ENCODE measurements at regions not wholly inside any gene's neighbourhood (a gene's known extent, or its start where the extent isn't known, plus 50 kb on each side); places are given as distances from the start of the nearest gene placed in this dataset.

GRCh38 chr4:189533603-189534002, 407.1 kb upstream of the FRG1 start:
- TF ChIP-seq ZNF560 (tag by site-specific recombination; IDR thresholded peaks at IDR 0.05; ENCODE audit: borderline replicate concordance) (no peak), ZNF677 (tag by site-specific recombination; IDR thresholded peaks at IDR 0.05) (no peak), CTCF (tag by site-specific recombination; IDR thresholded peaks at IDR 0.05) (no peak), ZNF843 (tag by site-specific recombination; IDR thresholded peaks at IDR 0.05) (no peak), ZNF274 (IDR thresholded peaks at IDR 0.05; ENCODE audit: low read length) (no peak), ZNF274 (tag by site-specific recombination; IDR thresholded peaks at IDR 0.05; ENCODE audit: borderline replicate concordance) (no peak), ZNF174 (tag by site-specific recombination; IDR thresholded peaks at IDR 0.05) (no peak), ZEB2 (tag by site-specific recombination; IDR thresholded peaks at IDR 0.05) (no peak), ZIC2 (tag by site-specific recombination; IDR thresholded peaks at IDR 0.05) (no peak), ZNF624 (tag by site-specific recombination; IDR thresholded peaks at IDR 0.05) (no peak), YY1 (tag by site-specific recombination; IDR thresholded peaks at IDR 0.05) (no peak)
